HG03135 (cell line): ENCODE measurements at regions not wholly inside any gene's neighbourhood (a gene's known extent, or its start where the extent isn't known, plus 50 kb on each side); places are given as distances from the start of the nearest gene placed in this dataset.
A peak's percentile ranks its signal among the peaks of the same experiment; 100 is the strongest.

Source experiments
- ATAC-seq: cut with Tn5 transposase; IDR thresholded peaks from one replicate; pipeline ENCODE4 v1.9.1; 2021; ENCODE audit warnings: mild to moderate bottlenecking, moderate library complexity; ENCODE audit not compliant: unreplicated experiment

- ATAC-seq, result no peak
Measured at GRCh38 chr13:39279077-39279476, 240.8 kb downstream of the NHLRC3 start.

GRCh38 chr13:39281539-39282150, 243.4 kb downstream of the NHLRC3 start:
- no peak for ATAC-seq

GRCh38 chr13:39282400-39282972, 244.2 kb downstream of the NHLRC3 start:
- peak; percentile 92 for ATAC-seq

- ATAC-seq, result peak; percentile 43
Measured at GRCh38 chr13:39283072-39283471, 244.8 kb downstream of the NHLRC3 start.

GRCh38 chr13:39284801-39285388, 246.6 kb downstream of the NHLRC3 start:
- ATAC-seq, result no peak
